ENCODE measurements at regions not wholly inside any gene's neighbourhood (a gene's known extent, or its start where the extent isn't known, plus 50 kb on each side); places are given as distances from the start of the nearest gene placed in this dataset.

- no peak for TF ChIP-seq CTCF (IDR thresholded peaks at IDR 0.05; ENCODE audit: borderline replicate concordance, insufficient read depth, low read depth, low read length)
- H3K4me3 ChIP-seq (ENCODE audit: low read depth, low read length): no peak overlapping the region
Observed at GRCh38 chr20:12786276-12786675, 222.5 kb upstream of the SPTLC3 start.

- no peak for TF ChIP-seq CTCF (IDR thresholded peaks at IDR 0.05; ENCODE audit: borderline replicate concordance, insufficient read depth, low read depth, low read length)
- H3K4me3 ChIP-seq (ENCODE audit: low read depth, low read length): no peak overlapping the region
Observed at GRCh38 chr20:12788632-12789299, 220.0 kb upstream of the SPTLC3 start.

GRCh38 chr20:12790859-12791258 lies 217.9 kb upstream of the SPTLC3 start:
- H3K4me3 ChIP-seq (ENCODE audit: low read depth, low read length): no peak overlapping the region
- TF ChIP-seq CTCF (IDR thresholded peaks at IDR 0.05; ENCODE audit: borderline replicate concordance, insufficient read depth, low read depth, low read length): no peak

GRCh38 chr20:12798286-12798685 lies 210.5 kb upstream of the SPTLC3 start:
- no peak overlapping the region for H3K4me3 ChIP-seq (ENCODE audit: low read depth, low read length)
- TF ChIP-seq CTCF (IDR thresholded peaks at IDR 0.05; ENCODE audit: borderline replicate concordance, insufficient read depth, low read depth, low read length): no peak

- TF ChIP-seq CTCF (IDR thresholded peaks at IDR 0.05; ENCODE audit: borderline replicate concordance, insufficient read depth, low read depth, low read length): no peak
- no peak overlapping the region for H3K4me3 ChIP-seq (ENCODE audit: low read depth, low read length)
Observed at GRCh38 chr20:12808006-12808567, 200.7 kb upstream of the SPTLC3 start.

GRCh38 chr20:12815231-12815768 lies 193.5 kb upstream of the SPTLC3 start:
- TF ChIP-seq CTCF (IDR thresholded peaks at IDR 0.05; ENCODE audit: borderline replicate concordance, insufficient read depth, low read depth, low read length): no peak
- H3K4me3 ChIP-seq (ENCODE audit: low read depth, low read length): no peak overlapping the region

Measured in GM12875 (cell line).